Hepatocyte (in vitro differentiated cells): ENCODE measurements at regions not wholly inside any gene's neighbourhood (a gene's known extent, or its start where the extent isn't known, plus 50 kb on each side); places are given as distances from the start of the nearest gene placed in this dataset.

Source experiments
- DNase-seq: peaks from one replicate; pipeline ENCODE4 v3.0.0-alpha.2; 2016; ENCODE audit warnings: low spot score
- H2AFZ ChIP-seq: fragments of 200-600 bp; sonication (generic); 2 replicates; pipeline ENCODE4 v1.6.0; 2016; ENCODE audit warnings: antibody characterized with exemption, mild to moderate bottlenecking
- H3K27ac ChIP-seq: fragments of 200-600 bp; sonication (generic); 2 replicates; pipeline ENCODE4 v1.5.1; 2016; ENCODE audit warnings: mild to moderate bottlenecking
- H3K27me3 ChIP-seq: fragments of 200-600 bp; sonication (generic); 2 replicates; pipeline ENCODE4 v1.6.1; 2016
- H3K36me3 ChIP-seq: fragments of 200-600 bp; sonication (generic); replicated peaks from 2 replicates; pipeline ENCODE4 v1.5.1; 2016; ENCODE audit warnings: low read depth; ENCODE audit not compliant: insufficient read depth
- H3K4me1 ChIP-seq: fragments of 200-600 bp; sonication (generic); 2 replicates; pipeline ENCODE4 v1.5.1; 2016; ENCODE audit warnings: mild to moderate bottlenecking, moderate library complexity; ENCODE audit not compliant: insufficient read depth
- H3K4me2 ChIP-seq: fragments of 200-600 bp; sonication (generic); 2 replicates; pipeline ENCODE4 v1.6.0; 2016
- H3K4me3 ChIP-seq: fragments of 200-600 bp; sonication (generic); 2 replicates; pipeline ENCODE4 v1.5.1; 2016; ENCODE audit warnings: mild to moderate bottlenecking
- H3K79me2 ChIP-seq: fragments of 200-600 bp; sonication (generic); 2 replicates; pipeline ENCODE4 v1.6.0; 2017; ENCODE audit warnings: mild to moderate bottlenecking
- H3K9me2 ChIP-seq: fragments of 200-600 bp; sonication (generic); replicated peaks from 2 replicates; pipeline ENCODE4 v1.6.0; 2017; ENCODE audit warnings: mild to moderate bottlenecking; ENCODE audit not compliant: insufficient read depth
- H3K9me3 ChIP-seq: fragments of 200-600 bp; sonication (generic); 2 replicates; pipeline ENCODE4 v1.5.1; 2016; ENCODE audit warnings: low read depth, mild to moderate bottlenecking
- H4K20me1 ChIP-seq: fragments of 200-600 bp; sonication (generic); 2 replicates; pipeline ENCODE4 v1.6.0; 2016; ENCODE audit warnings: mild to moderate bottlenecking; ENCODE audit not compliant: insufficient read depth, poor library complexity, severe bottlenecking
- EZH2 ChIP-seq: fragments of 200-600 bp; sonication (generic); IDR thresholded peaks from 2 replicates; pipeline ENCODE4 v1.6.1; 2016; ENCODE audit warnings: antibody characterized with exemption, mild to moderate bottlenecking, borderline replicate concordance
- EZH2phosphoT487 ChIP-seq: fragments of 200-600 bp; sonication (generic); IDR thresholded peaks from one replicate; pipeline ENCODE4 v1.6.1; 2018; ENCODE audit warnings: antibody characterized with exemption, mild to moderate bottlenecking, low read depth, moderate library complexity; ENCODE audit not compliant: unreplicated experiment, severe bottlenecking
- WGBS: methylation state at CpG from one replicate; pipeline ENCODE4 v1.1.6; 2016; ENCODE audit warnings: low lambda C conversion rate; ENCODE audit errors: missing lambda C conversion rate; 5-methylcytosine and 5-hydroxymethylcytosine counted together
- TF ChIP-seq, protein P1 (sequence below): fragments of 200-600 bp; sonication (generic); IDR thresholded peaks from 2 replicates; pipeline ENCODE4 v1.5.1; 2016; ENCODE audit warnings: antibody characterized with exemption, mild to moderate bottlenecking; ENCODE audit not compliant: poor library complexity

DNA sequence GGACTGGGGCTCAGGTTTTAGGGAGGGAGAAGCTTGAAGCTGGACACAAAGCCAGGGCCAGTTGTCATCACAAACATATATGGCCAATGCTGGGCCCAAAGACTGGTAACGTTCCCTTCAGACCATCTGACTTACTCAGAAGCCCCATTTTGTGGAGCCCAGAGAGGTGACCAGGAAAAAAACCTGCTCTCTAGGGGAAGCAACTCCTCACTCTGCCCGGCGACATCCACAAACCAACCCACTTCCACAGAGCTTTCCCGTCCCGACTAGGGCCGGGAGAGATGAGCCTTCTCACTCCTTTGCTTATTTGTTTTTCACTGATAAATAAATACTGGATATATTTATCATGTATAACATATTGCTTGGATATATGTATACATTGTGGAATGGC is 180.9 kb upstream of the RTL1 start:
- 93% methylated on average over 6 of the region's 6 CpGs for WGBS
- no peak for TF ChIP-seq EZH2phosphoT487
- no peak for TF ChIP-seq EZH2
- TF ChIP-seq, protein P1, sequence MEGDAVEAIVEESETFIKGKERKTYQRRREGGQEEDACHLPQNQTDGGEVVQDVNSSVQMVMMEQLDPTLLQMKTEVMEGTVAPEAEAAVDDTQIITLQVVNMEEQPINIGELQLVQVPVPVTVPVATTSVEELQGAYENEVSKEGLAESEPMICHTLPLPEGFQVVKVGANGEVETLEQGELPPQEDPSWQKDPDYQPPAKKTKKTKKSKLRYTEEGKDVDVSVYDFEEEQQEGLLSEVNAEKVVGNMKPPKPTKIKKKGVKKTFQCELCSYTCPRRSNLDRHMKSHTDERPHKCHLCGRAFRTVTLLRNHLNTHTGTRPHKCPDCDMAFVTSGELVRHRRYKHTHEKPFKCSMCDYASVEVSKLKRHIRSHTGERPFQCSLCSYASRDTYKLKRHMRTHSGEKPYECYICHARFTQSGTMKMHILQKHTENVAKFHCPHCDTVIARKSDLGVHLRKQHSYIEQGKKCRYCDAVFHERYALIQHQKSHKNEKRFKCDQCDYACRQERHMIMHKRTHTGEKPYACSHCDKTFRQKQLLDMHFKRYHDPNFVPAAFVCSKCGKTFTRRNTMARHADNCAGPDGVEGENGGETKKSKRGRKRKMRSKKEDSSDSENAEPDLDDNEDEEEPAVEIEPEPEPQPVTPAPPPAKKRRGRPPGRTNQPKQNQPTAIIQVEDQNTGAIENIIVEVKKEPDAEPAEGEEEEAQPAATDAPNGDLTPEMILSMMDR: no peak
- no peak overlapping the region for H2AFZ ChIP-seq

DNA sequence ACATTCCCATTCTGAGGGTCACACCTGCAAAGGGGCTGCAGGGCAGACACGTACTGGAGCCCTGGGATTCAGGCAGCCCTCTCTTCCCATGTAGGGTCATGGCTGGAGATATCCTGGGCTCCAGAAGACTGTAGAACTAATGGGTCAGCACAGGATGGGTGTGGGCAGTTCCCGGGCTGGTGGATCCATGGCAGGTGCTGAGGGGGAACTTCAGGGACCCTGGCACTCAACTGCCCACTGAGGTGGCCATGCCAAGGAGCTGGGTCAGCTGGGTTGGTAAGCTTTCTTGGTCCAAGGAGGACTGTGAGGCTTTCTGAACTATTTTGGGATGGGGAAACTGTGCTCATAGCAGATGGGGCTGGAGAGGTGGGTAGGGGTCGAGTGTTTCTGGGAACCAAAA is 183.4 kb upstream of the RTL1 start:
- H3K9me2 ChIP-seq: no peaks in the 10 kb centered on the region
- no peak for DNase-seq
- H4K20me1 ChIP-seq: no peaks in the 10 kb centered on the region
- no peaks in the 10 kb centered on the region for H3K79me2 ChIP-seq
- no peak overlapping the region for H3K4me3 ChIP-seq
- no peak overlapping the region for H3K27ac ChIP-seq
- no peak overlapping the region for H2AFZ ChIP-seq
- H3K27me3 ChIP-seq: no peaks in the 10 kb centered on the region
- TF ChIP-seq EZH2phosphoT487: no peak
- no peak for TF ChIP-seq EZH2
- TF ChIP-seq, protein P1: no peak
- H3K9me3 ChIP-seq: no peaks in the 10 kb centered on the region
- no peaks in the 10 kb centered on the region for H3K4me1 ChIP-seq
- no peak overlapping the region for H3K4me2 ChIP-seq
- WGBS: 84% methylated on average over 3 of the region's 3 CpGs
- no peaks in the 10 kb centered on the region for H3K36me3 ChIP-seq

More for the DNA sequence above, 180.9 kb upstream of the RTL1 start:
- Histone ChIP-seq H3K9me3 (no peaks in the 10 kb centered on the region), H3K27me3 (peaks cover 3% of the 10 kb centered on the region), H3K9me2 (no peaks in the 10 kb centered on the region), H3K36me3 (no peaks in the 10 kb centered on the region), H3K27ac (no peak overlapping the region), H3K4me3 (no peak overlapping the region), H4K20me1 (no peaks in the 10 kb centered on the region), H3K4me1 (no peaks in the 10 kb centered on the region), H3K4me2 (no peak overlapping the region), H3K79me2 (no peaks in the 10 kb centered on the region)
- DNase-seq: no peak

DNA sequence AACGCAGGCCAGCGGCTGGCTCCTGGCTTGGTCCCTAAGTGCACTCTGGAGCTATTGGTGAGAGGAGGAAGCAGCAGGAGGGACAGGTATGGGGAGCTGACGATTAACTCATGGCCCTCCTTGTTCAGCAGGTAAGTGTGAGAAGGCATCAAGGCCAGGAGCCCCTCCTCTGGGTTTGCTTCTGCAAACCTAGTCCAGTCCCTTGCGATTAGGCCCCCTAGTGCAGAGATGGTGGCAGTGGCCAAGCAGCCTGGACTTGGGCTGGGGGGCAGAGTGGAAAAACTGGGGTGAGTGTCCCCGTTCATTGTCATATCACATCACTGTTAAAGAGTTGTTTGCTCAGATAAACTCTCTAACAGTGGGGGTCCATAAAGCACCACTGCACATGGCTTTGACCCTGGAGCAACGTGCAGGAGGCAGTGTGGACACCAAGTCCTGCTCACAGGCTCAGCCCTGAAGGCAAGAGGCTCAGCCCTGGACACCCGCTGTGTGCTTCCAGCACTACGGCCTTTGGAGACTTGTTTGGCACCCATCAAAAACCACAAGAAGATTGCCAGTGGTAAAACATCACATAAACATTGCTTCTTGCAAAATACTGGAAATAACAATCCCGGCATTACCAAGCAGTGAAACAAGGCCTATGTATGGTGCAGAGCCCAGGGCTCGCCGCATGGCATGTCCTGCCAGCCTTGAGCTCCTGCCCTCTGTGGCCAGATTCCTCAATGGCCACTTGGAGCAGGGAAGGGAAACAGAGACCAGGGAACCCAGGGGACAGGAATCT is 184.3 kb upstream of the RTL1 start:
- Histone ChIP-seq H3K36me3 (no peaks in the 10 kb centered on the region), H3K4me3 (no peak overlapping the region), H3K9me2 (no peaks in the 10 kb centered on the region), H3K27ac (no peak overlapping the region), H4K20me1 (no peaks in the 10 kb centered on the region), H3K9me3 (no peaks in the 10 kb centered on the region), H3K79me2 (no peaks in the 10 kb centered on the region), H3K4me2 (no peak overlapping the region), H2AFZ (no peak overlapping the region), H3K27me3 (no peaks in the 10 kb centered on the region), H3K4me1 (no peaks in the 10 kb centered on the region)
- DNase-seq: no peak
- TF ChIP-seq, protein P1: no peak
- TF ChIP-seq EZH2 (no peak), EZH2phosphoT487 (no peak)
- WGBS: 77% methylated on average over 11 of the region's 11 CpGs

DNA sequence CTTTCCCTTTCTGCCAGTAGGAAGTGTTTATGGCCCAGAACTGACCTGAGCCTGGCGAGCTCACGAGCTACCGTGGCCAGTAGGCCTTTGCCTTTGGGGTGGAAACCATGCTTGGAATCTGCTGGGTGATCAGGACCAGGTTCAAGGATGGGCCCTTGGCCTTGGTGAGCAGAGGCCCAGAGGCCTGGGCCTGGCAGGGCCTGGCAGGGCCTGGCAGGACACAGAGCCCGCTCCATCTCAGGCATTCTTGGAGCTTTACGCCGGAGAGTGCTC is 184.8 kb upstream of the RTL1 start:
- DNase-seq: no peak
- no peaks in the 10 kb centered on the region for H3K9me2 ChIP-seq
- H3K4me1 ChIP-seq: no peaks in the 10 kb centered on the region
- no peak overlapping the region for H3K4me3 ChIP-seq
- no peak overlapping the region for H3K4me2 ChIP-seq
- H2AFZ ChIP-seq: no peak overlapping the region
- no peaks in the 10 kb centered on the region for H3K36me3 ChIP-seq
- TF ChIP-seq, protein P1: no peak
- TF ChIP-seq EZH2phosphoT487: no peak
- no peak for TF ChIP-seq EZH2
- H3K27me3 ChIP-seq: no peaks in the 10 kb centered on the region
- H3K79me2 ChIP-seq: no peaks in the 10 kb centered on the region
- no peak overlapping the region for H3K27ac ChIP-seq
- WGBS: 95% methylated on average over 6 of the region's 6 CpGs
- no peaks in the 10 kb centered on the region for H4K20me1 ChIP-seq
- H3K9me3 ChIP-seq: no peaks in the 10 kb centered on the region
